Prostate gland (tissue), 2 donors: ENCODE measurements at regions not wholly inside any gene's neighbourhood (a gene's known extent, or its start where the extent isn't known, plus 50 kb on each side); places are given as distances from the start of the nearest gene placed in this dataset.

Experiments used
- DNase-seq: peaks from one replicate; pipeline ENCODE4 v3.0.0-alpha.2; 2019; ENCODE audit warnings: low spot score
- H3K27ac ChIP-seq, 2 donors: fragments of 200-600 bp; sonication (generic); 2 replicates each; pipeline ENCODE4 v1.5.1; 2017 to 2019
- H3K27me3 ChIP-seq: fragments of 200-600 bp; sonication (generic); replicated peaks from 2 replicates; pipeline ENCODE4 v1.5.1; 2019; ENCODE audit not compliant: insufficient read depth
- H3K36me3 ChIP-seq, 2 donors: fragments of 200-600 bp; sonication (generic); 1 replicate in 1 of 2; 2 replicates in 1 of 2; pipeline versions ENCODE4 v1.5.1 to v1.8.1; 2017 to 2019
- H3K4me1 ChIP-seq: fragments of 200-600 bp; sonication (generic); replicated peaks from 2 replicates; pipeline ENCODE4 v1.5.1; 2019
- H3K4me3 ChIP-seq, 2 donors: fragments of 200-600 bp; sonication (generic); 2 replicates each; pipeline ENCODE4 v1.5.1; 2017 to 2019
- H3K9me3 ChIP-seq: fragments of 200-600 bp; sonication (generic); 2 replicates; pipeline ENCODE4 v1.5.1; 2017
- POLR2A ChIP-seq: fragments of 450-650 bp; IDR thresholded peaks from one replicate; pipeline ENCODE4 v1.6.1; 2016; ENCODE audit warnings: antibody characterized with exemption, mild to moderate bottlenecking
- POLR2AphosphoS5 ChIP-seq: sonication (generic); formaldehyde crosslinking; IDR thresholded peaks from one replicate; pipeline ENCODE4 v1.6.1; 2017; ENCODE audit warnings: antibody characterized with exemption
- WGBS: methylation state at CpG from one replicate; pipeline ENCODE4 v1.1.5; 2018; 5-methylcytosine and 5-hydroxymethylcytosine counted together
- intact Hi-C: fragments of 100-400 bp; cut with DNase I; formaldehyde crosslinking; loops from one replicate; pipeline ENCODE4 v1.14.2; 2022
- TF ChIP-seq, protein P1 (sequence below), 4 experiments: fragments of 200-600 bp in 2 of 4; fragments of 450-650 bp in 2 of 4; sonication (generic) in 2 of 4; IDR thresholded peaks; 1 replicate in 3 of 4; 2 replicates in 1 of 4; pipeline ENCODE4 v1.5.1; 2016 to 2019; ENCODE audit warnings: antibody characterized with exemption in 4 of 4, mild to moderate bottlenecking in 2 of 4, moderate library complexity in 2 of 4

DNA sequence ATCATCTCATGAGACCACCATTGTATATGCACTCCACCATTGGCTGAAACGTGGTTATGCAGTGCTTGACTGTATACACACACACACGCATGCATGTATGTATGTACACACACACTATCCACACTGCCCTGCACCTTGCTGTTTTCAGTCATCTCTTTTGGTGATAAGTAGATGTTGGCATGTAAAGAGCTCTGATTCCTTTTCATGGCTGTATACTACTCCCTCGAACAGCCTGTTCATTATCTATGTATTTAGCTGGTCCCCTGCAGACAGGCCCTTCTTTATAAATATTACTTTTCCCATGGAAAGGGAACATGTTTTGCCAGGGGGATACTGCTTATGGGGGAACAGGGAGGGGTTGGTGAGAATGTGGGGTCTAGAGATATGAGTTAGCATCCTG lies 349.4 kb downstream of the FOXL1 start:
- no peaks in the 10 kb centered on the region for H3K4me1 ChIP-seq
- intact Hi-C loops, result no loop called here
- H3K36me3 ChIP-seq, result no peaks in the 10 kb centered on the region
- TF ChIP-seq POLR2A (no peak), POLR2AphosphoS5 (no peak)
- TF ChIP-seq, protein P1, sequence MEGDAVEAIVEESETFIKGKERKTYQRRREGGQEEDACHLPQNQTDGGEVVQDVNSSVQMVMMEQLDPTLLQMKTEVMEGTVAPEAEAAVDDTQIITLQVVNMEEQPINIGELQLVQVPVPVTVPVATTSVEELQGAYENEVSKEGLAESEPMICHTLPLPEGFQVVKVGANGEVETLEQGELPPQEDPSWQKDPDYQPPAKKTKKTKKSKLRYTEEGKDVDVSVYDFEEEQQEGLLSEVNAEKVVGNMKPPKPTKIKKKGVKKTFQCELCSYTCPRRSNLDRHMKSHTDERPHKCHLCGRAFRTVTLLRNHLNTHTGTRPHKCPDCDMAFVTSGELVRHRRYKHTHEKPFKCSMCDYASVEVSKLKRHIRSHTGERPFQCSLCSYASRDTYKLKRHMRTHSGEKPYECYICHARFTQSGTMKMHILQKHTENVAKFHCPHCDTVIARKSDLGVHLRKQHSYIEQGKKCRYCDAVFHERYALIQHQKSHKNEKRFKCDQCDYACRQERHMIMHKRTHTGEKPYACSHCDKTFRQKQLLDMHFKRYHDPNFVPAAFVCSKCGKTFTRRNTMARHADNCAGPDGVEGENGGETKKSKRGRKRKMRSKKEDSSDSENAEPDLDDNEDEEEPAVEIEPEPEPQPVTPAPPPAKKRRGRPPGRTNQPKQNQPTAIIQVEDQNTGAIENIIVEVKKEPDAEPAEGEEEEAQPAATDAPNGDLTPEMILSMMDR (IDR thresholded peaks at IDR 0.05), result no peak
- H3K4me3 ChIP-seq, result no peak overlapping the region
- no peaks in the 10 kb centered on the region for H3K9me3 ChIP-seq
- H3K27me3 ChIP-seq, result peaks cover 18% of the 10 kb centered on the region
- 96% methylated on average over 3 of the region's 3 CpGs for WGBS
- DNase-seq, result no peak
- no peak overlapping the region for H3K27ac ChIP-seq

DNA sequence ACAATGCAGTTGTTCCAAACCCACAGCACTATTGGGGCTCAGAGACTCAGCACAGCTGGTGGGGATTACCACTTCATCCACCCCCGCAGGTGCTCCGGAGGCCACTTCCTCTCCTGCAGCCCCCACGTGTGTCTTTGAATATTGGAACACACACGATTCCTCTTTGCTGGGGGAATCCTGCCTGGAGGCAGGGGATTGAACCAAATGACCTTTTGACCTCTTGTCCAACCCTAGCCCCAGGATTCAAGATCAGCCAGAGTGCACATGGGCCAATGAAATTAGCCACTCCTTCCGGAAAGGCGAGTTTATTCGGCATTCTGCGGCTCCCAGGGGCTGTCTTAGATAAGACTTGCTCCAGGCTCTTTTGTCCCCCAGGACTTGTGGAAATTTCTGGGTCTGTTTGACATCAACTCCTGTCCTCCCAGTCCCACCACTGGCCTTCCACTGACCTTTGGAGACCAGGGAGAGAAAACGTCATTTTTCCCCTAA lies 350.2 kb downstream of the FOXL1 start:
- Histone ChIP-seq H3K27ac (no peak overlapping the region), H3K9me3 (no peaks in the 10 kb centered on the region), H3K4me1 (no peaks in the 10 kb centered on the region), H3K36me3 (no peaks in the 10 kb centered on the region), H3K4me3 (no peak overlapping the region), H3K27me3 (peaks cover 18% of the 10 kb centered on the region)
- DNase-seq, result no peak
- intact Hi-C loops, result no loop called here
- WGBS, result 68% methylated on average over 9 of the region's 9 CpGs
- no peak for TF ChIP-seq POLR2A
- TF ChIP-seq, protein P1 (IDR thresholded peaks at IDR 0.05), result no peak
- TF ChIP-seq POLR2AphosphoS5, result no peak

DNA sequence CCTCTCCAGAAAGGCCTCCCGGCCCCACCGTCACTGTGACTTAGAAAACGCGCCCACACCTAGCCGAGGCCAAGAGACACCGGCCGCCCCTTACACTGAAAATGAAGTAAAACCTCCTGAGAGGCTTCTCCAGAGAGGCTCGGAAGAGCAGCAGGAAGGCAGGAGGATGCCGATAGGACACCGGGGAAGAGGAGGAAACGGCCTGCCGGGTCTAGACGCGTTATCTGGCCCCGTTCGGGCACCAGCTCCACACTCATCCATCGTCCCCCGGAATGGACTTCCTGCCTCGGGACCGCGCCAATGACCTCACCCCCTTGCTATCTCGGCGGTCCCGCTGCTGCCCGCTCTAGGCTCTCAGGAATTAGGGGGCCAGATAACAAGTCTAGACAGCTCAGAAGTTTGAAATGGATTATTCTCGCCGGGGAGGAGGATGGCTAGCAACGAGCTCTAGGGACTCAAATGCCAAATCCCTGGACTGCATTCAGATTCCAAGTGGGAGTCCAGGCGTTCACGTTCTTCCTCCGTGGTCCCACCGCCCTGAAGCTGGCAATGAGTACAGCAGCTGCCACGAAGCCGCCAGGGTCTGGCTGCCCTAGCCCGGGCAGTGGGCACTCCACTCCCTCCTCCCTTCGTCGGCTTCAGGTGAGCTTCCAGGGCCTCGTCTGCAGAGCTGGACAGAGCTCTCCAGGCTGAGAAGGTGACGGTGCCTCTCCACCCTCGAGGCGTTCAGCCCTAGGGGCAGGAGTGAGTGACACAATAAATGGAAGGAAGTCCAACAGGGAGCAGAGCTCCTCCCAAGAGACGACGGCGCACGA lies 350.9 kb downstream of the FOXL1 start:
- H3K4me1 ChIP-seq, result no peaks in the 10 kb centered on the region
- peaks cover 17% of the 10 kb centered on the region for H3K27me3 ChIP-seq
- TF ChIP-seq POLR2AphosphoS5 (no peak), POLR2A (no peak)
- TF ChIP-seq, protein P1 (IDR thresholded peaks at IDR 0.05), result no peak
- H3K4me3 ChIP-seq, result no peak overlapping the region
- H3K27ac ChIP-seq, result no peak overlapping the region
- 26% methylated on average over 43 of the region's 45 CpGs for WGBS
- no peak for DNase-seq
- no peaks in the 10 kb centered on the region for H3K36me3 ChIP-seq
- no peaks in the 10 kb centered on the region for H3K9me3 ChIP-seq
- intact Hi-C loops, result no loop called here

DNA sequence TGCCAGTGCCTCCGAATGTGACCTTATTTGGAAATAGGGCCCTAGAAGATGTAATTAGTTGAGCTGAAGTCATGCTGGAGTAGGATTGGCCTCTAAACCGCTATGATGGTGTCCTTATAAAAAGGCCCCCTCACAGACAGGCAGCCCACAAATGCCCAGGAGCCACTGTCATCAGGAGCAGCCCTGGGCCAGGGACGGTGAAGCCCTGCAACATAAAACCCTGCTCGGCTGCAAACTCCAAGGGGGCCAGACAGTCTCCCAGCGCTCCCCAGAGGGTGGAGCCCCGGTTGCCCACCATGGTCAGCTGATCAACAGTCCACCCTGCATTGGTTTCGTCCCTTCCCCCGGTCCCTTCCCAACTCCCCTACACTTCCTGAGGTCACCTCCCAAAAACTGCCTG lies 351.7 kb downstream of the FOXL1 start:
- intact Hi-C loops, result no loop called here
- no peaks in the 10 kb centered on the region for H3K4me1 ChIP-seq
- no peaks in the 10 kb centered on the region for H3K36me3 ChIP-seq
- no peaks in the 10 kb centered on the region for H3K9me3 ChIP-seq
- WGBS, result 75% methylated on average over 8 of the region's 8 CpGs
- no peak overlapping the region for H3K27ac ChIP-seq
- TF ChIP-seq POLR2AphosphoS5, result no peak
- TF ChIP-seq, protein P1 (IDR thresholded peaks at IDR 0.05), result no peak
- no peak for TF ChIP-seq POLR2A
- no peak overlapping the region for H3K4me3 ChIP-seq
- H3K27me3 ChIP-seq, result peaks cover 13% of the 10 kb centered on the region
- no peak for DNase-seq
